ENCODE measurements at regions not wholly inside any gene's neighbourhood (a gene's known extent, or its start where the extent isn't known, plus 50 kb on each side); places are given as distances from the start of the nearest gene placed in this dataset.

- DNase-seq (ENCODE audit: low spot score in 2 of 2), result no peak
- intact Hi-C loops (cut with DNase I; ENCODE audit: low total_unique reads), result loop anchor here (2.0 kb wide), 1 partner anchor 65 kb away; no protein-coding TSS in a partner anchor
- no peaks in the 10 kb centered on the region for H3K27me3 ChIP-seq
- no peaks in the 10 kb centered on the region for H3K9me3 ChIP-seq
- H3K4me3 ChIP-seq, result no peak overlapping the region
- TF ChIP-seq POLR2A (IDR thresholded peaks at IDR 0.05), result no peak
- no peak for TF ChIP-seq CTCF (IDR thresholded peaks at IDR 0.05)
- TF ChIP-seq POLR2AphosphoS5 (IDR thresholded peaks at IDR 0.05), result no peak
- H3K27ac ChIP-seq, result no peak overlapping the region
- no peaks in the 10 kb centered on the region for H3K36me3 ChIP-seq
- H3K4me1 ChIP-seq, result no peaks in the 10 kb centered on the region
These were observed 70.6 kb upstream of the ST6GALNAC3 start for GRCh38 chr1:76003946-76004345.

DNA sequence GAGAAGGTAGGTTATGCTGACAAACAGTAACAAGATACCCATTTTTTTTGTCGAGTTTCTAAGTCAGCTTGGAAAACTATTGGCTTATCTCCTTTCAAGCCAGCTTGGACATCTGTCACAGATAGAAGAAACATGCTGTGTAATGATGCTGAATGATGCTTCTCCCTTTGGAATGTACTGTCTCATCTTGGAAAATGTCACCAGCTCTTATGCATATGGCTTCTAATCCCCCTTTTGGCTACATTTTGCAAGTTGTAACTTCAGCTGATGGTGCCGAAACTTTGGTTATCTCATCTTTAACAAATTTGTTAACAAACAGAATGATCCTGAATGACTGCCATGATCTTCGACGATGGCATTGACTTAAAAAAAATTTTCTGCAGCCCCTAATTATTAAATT, 68.8 kb upstream of the ST6GALNAC3 start:
- DNase-seq (ENCODE audit: low spot score in 2 of 2), result no peak
- no peaks in the 10 kb centered on the region for H3K27me3 ChIP-seq
- H3K36me3 ChIP-seq, result no peaks in the 10 kb centered on the region
- H3K4me1 ChIP-seq, result no peaks in the 10 kb centered on the region
- H3K27ac ChIP-seq, result no peak overlapping the region
- TF ChIP-seq POLR2A (IDR thresholded peaks at IDR 0.05) (no peak), CTCF (IDR thresholded peaks at IDR 0.05) (no peak), POLR2AphosphoS5 (IDR thresholded peaks at IDR 0.05) (no peak)
- H3K9me3 ChIP-seq, result no peaks in the 10 kb centered on the region
- no peak overlapping the region for H3K4me3 ChIP-seq
- intact Hi-C loops (cut with DNase I; ENCODE audit: low total_unique reads), result loop anchor here (1.0 to 2.0 kb wide), 2 partner anchors 10 to 63 kb away; no protein-coding TSS in a partner anchor

DNA sequence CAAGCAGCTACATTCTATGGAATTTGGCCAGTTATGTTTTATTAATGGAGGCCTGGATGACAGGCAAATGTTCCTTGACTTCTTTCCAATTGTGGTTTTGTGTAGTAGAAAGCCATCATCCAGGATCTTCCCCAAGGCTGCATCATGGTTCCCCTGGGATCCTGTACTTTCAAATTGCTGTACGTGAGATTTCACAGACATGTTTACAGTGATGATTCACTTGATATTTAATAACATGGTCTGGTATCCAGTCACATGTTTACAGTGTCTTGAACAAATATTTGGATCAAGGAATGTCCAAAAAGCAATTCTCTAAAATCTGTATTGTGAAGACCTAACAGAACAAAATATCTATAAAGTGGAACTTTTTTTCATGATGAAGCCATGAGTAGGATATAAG, 68.3 kb upstream of the ST6GALNAC3 start:
- Histone ChIP-seq H3K4me1 (no peaks in the 10 kb centered on the region), H3K4me3 (no peak overlapping the region), H3K36me3 (no peaks in the 10 kb centered on the region), H3K27me3 (no peaks in the 10 kb centered on the region), H3K27ac (no peak overlapping the region), H3K9me3 (no peaks in the 10 kb centered on the region)
- no peak for DNase-seq (ENCODE audit: low spot score in 2 of 2)
- intact Hi-C loops (cut with DNase I; ENCODE audit: low total_unique reads), result loop anchor here (1.0 kb wide), 1 partner anchor 9 kb away; no protein-coding TSS in a partner anchor
- TF ChIP-seq CTCF (IDR thresholded peaks at IDR 0.05) (no peak), POLR2A (IDR thresholded peaks at IDR 0.05) (no peak), POLR2AphosphoS5 (IDR thresholded peaks at IDR 0.05) (no peak)

GRCh38 chr1:76010802-76011201, 63.7 kb upstream of the ST6GALNAC3 start:
- intact Hi-C loops (cut with DNase I; ENCODE audit: low total_unique reads), result no loop called here
- H3K9me3 ChIP-seq, result no peaks in the 10 kb centered on the region
- H3K27me3 ChIP-seq, result no peaks in the 10 kb centered on the region
- no peaks in the 10 kb centered on the region for H3K4me1 ChIP-seq
- TF ChIP-seq POLR2AphosphoS5 (IDR thresholded peaks at IDR 0.05) (no peak), POLR2A (IDR thresholded peaks at IDR 0.05) (no peak), CTCF (IDR thresholded peaks at IDR 0.05) (no peak)
- H3K27ac ChIP-seq, result no peak overlapping the region
- H3K4me3 ChIP-seq, result no peak overlapping the region
- H3K36me3 ChIP-seq, result no peaks in the 10 kb centered on the region
- no peak for DNase-seq (ENCODE audit: low spot score in 2 of 2)

GRCh38 chr1:76012341-76013205, 62.0 kb upstream of the ST6GALNAC3 start:
- intact Hi-C loops (cut with DNase I; ENCODE audit: low total_unique reads), result no loop called here
- Histone ChIP-seq H3K4me3 (no peak overlapping the region), H3K4me1 (no peaks in the 10 kb centered on the region), H3K27ac (no peak overlapping the region), H3K36me3 (no peaks in the 10 kb centered on the region), H3K27me3 (no peaks in the 10 kb centered on the region), H3K9me3 (no peaks in the 10 kb centered on the region)
- TF ChIP-seq POLR2AphosphoS5 (IDR thresholded peaks at IDR 0.05), result no peak
- TF ChIP-seq CTCF (IDR thresholded peaks at IDR 0.05), result no peak
- no peak for TF ChIP-seq POLR2A (IDR thresholded peaks at IDR 0.05)
- DNase-seq (ENCODE audit: low spot score in 2 of 2), result no peak
